OCI-LY1 (cell line): ENCODE measurements at regions not wholly inside any gene's neighbourhood (a gene's known extent, or its start where the extent isn't known, plus 50 kb on each side); places are given as distances from the start of the nearest gene placed in this dataset.

Experiments
- H2AFZ ChIP-seq: fragments of 200-600 bp; sonication (generic), shearing (Covaris generic); 2 replicates; pipeline ENCODE4 v1.6.0; 2014; ENCODE audit warnings: antibody characterized with exemption, mild to moderate bottlenecking, low read length
- H3F3A ChIP-seq: fragments of 200-600 bp; sonication (generic), shearing (Covaris generic); 2 replicates; pipeline ENCODE4 v1.6.0; 2014; ENCODE audit warnings: mild to moderate bottlenecking, antibody characterized with exemption, low read length, moderate library complexity; ENCODE audit not compliant: insufficient read depth
- H3K27ac ChIP-seq: fragments of 200-600 bp; sonication (generic); 2 replicates; pipeline ENCODE4 v1.5.1; 2014; ENCODE audit warnings: low read length, mixed run types, mild to moderate bottlenecking, low read depth; ENCODE audit not compliant: poor library complexity, severe bottlenecking
- H3K27me3 ChIP-seq: fragments of 200-600 bp; sonication (generic); 2 replicates; pipeline ENCODE4 v1.6.0; 2014; ENCODE audit warnings: antibody characterized with exemption, mild to moderate bottlenecking, low read length, moderate library complexity; ENCODE audit not compliant: insufficient read depth
- H3K36me3 ChIP-seq: fragments of 200-600 bp; sonication (generic); 2 replicates; pipeline ENCODE4 v1.6.1; 2014; ENCODE audit warnings: mild to moderate bottlenecking, antibody characterized with exemption, low read length, moderate library complexity, mixed read lengths; ENCODE audit not compliant: insufficient read depth
- H3K4me1 ChIP-seq: fragments of 200-600 bp; sonication (generic); 2 replicates; pipeline ENCODE4 v1.5.1; 2014; ENCODE audit warnings: mild to moderate bottlenecking, low read length, moderate library complexity; ENCODE audit not compliant: insufficient read depth, severe bottlenecking
- H3K4me2 ChIP-seq: fragments of 200-600 bp; sonication (generic), shearing (Covaris generic); 2 replicates; pipeline ENCODE4 v1.6.1; 2014; ENCODE audit warnings: low read length
- H3K4me3 ChIP-seq: fragments of 200-600 bp; sonication (generic); 2 replicates; pipeline ENCODE4 v1.5.1; 2014; ENCODE audit warnings: low read length, low read depth, mild to moderate bottlenecking, mixed read lengths; ENCODE audit not compliant: poor library complexity, severe bottlenecking
- H3K79me2 ChIP-seq: fragments of 200-600 bp; shearing (Covaris generic); 2 replicates; pipeline ENCODE4 v1.6.1; 2016; ENCODE audit warnings: mixed run types, low read length, mixed read lengths; ENCODE audit not compliant: insufficient read depth
- H3K9ac ChIP-seq: fragments of 200-600 bp; sonication (generic), shearing (Covaris generic); 2 replicates; pipeline ENCODE4 v1.6.1; 2014; ENCODE audit warnings: mild to moderate bottlenecking, low read length, mixed read lengths
- H3K9me2 ChIP-seq: fragments of 200-600 bp; sonication (generic), shearing (Covaris generic); 2 replicates; pipeline ENCODE4 v1.6.1; 2014; ENCODE audit warnings: low read depth, mild to moderate bottlenecking, low read length, mixed read lengths
- H3K9me3 ChIP-seq: fragments of 200-600 bp; shearing (Covaris generic); 2 replicates; pipeline ENCODE4 v1.6.1; 2014; ENCODE audit warnings: low read length, mixed read lengths
- H4K20me1 ChIP-seq: fragments of 200-600 bp; sonication (generic), shearing (Covaris generic); 2 replicates; pipeline ENCODE4 v1.6.0; 2016; ENCODE audit warnings: mild to moderate bottlenecking, low read length; ENCODE audit not compliant: insufficient read depth
- EZH2 ChIP-seq: fragments of 200-600 bp; sonication (generic), shearing (Covaris generic); IDR thresholded peaks from 2 replicates; pipeline ENCODE4 v1.8.0; 2017; ENCODE audit warnings: borderline replicate concordance, mixed run types, mild to moderate bottlenecking, antibody characterized with exemption, low read length, moderate library complexity, mixed read lengths
- TF ChIP-seq, protein P1 (sequence below): fragments of 200-600 bp; sonication (generic), shearing (Covaris generic); IDR thresholded peaks from 2 replicates; pipeline ENCODE4 v1.5.1; 2017; ENCODE audit warnings: mild to moderate bottlenecking, antibody characterized with exemption, low read length, moderate library complexity, mixed read lengths

DNA sequence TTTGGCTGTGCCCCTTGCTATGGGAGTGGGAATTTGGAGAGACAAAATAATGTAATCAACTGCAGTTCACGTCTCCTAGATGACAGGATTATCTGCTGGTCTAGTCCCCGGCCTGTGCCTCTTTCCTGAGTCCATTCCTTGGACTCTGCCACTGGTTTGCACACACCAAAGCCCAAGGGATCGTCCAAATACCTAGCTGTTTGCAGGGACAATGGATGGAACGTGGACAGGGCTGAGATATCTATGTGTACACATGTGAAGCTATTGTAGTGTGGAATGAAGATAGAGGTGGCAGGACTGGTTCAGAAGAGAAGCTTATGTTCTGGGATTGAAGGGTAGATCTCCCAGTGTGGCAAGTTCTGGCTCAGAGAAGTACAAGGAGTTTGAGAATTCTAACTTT is 198.3 kb upstream of the PITX2 start:
- no peaks in the 10 kb centered on the region for H3K27me3 ChIP-seq
- H3K9me2 ChIP-seq = no peaks in the 10 kb centered on the region
- H3K4me2 ChIP-seq = no peak overlapping the region
- no peaks in the 10 kb centered on the region for H3K9me3 ChIP-seq
- H3K9ac ChIP-seq = no peak overlapping the region
- H3K4me1 ChIP-seq = no peaks in the 10 kb centered on the region
- H3K79me2 ChIP-seq = no peaks in the 10 kb centered on the region
- no peaks in the 10 kb centered on the region for H3K36me3 ChIP-seq
- H3F3A ChIP-seq = no peaks in the 10 kb centered on the region
- no peak overlapping the region for H3K4me3 ChIP-seq
- no peak overlapping the region for H2AFZ ChIP-seq
- H3K27ac ChIP-seq = no peak overlapping the region
- TF ChIP-seq, protein P1, sequence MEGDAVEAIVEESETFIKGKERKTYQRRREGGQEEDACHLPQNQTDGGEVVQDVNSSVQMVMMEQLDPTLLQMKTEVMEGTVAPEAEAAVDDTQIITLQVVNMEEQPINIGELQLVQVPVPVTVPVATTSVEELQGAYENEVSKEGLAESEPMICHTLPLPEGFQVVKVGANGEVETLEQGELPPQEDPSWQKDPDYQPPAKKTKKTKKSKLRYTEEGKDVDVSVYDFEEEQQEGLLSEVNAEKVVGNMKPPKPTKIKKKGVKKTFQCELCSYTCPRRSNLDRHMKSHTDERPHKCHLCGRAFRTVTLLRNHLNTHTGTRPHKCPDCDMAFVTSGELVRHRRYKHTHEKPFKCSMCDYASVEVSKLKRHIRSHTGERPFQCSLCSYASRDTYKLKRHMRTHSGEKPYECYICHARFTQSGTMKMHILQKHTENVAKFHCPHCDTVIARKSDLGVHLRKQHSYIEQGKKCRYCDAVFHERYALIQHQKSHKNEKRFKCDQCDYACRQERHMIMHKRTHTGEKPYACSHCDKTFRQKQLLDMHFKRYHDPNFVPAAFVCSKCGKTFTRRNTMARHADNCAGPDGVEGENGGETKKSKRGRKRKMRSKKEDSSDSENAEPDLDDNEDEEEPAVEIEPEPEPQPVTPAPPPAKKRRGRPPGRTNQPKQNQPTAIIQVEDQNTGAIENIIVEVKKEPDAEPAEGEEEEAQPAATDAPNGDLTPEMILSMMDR = no peak
- TF ChIP-seq EZH2 = no peak
- H4K20me1 ChIP-seq = no peaks in the 10 kb centered on the region

DNA sequence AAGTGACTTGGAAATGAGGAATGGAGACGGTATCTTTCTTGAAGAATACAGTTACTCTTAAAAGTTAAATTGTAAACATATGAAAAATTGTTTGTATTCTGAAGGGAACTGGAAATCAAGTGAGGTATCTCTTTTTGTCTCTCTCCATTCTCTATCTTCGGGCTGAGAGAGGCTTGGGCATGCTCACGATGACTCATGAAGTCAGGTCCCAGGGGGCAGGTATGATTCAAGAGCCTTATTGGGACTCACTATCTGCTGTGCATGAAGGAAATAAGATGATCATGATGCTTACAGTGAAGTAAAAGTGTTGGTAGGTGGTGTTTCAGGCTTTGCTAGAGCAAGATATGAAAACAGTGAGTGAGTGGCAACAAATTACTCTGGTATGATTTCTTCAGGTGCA is 200.4 kb upstream of the PITX2 start:
- H3F3A ChIP-seq = no peaks in the 10 kb centered on the region
- no peaks in the 10 kb centered on the region for H3K9me2 ChIP-seq
- TF ChIP-seq, protein P1 = no peak
- TF ChIP-seq EZH2 = no peak
- H2AFZ ChIP-seq = no peak overlapping the region
- no peak overlapping the region for H3K9ac ChIP-seq
- no peak overlapping the region for H3K27ac ChIP-seq
- no peaks in the 10 kb centered on the region for H3K79me2 ChIP-seq
- no peak overlapping the region for H3K4me2 ChIP-seq
- no peaks in the 10 kb centered on the region for H4K20me1 ChIP-seq
- no peaks in the 10 kb centered on the region for H3K36me3 ChIP-seq
- no peak overlapping the region for H3K4me3 ChIP-seq
- no peaks in the 10 kb centered on the region for H3K9me3 ChIP-seq
- H3K27me3 ChIP-seq = no peaks in the 10 kb centered on the region
- no peaks in the 10 kb centered on the region for H3K4me1 ChIP-seq

DNA sequence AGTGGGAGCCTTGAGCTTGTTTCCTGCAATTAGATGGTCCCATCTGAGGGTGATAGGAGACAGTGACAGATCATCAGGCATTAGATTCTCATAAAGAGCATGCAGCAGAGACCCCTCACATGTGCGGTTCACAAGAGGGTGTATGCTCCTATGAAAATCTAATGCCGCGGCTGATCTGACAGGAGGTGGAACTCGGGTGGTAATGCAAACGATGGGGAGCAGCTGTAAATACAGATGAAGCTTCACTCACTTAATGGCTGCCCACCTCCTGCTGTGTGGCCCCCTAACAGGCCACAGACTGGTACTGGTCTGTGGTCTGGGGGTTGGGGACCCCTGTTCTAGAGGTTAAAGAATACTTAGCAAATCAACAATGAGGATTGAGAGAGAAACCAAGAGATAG is 201.5 kb upstream of the PITX2 start:
- Histone ChIP-seq H3K4me2 (no peak overlapping the region), H4K20me1 (no peaks in the 10 kb centered on the region), H3K9ac (no peak overlapping the region), H3F3A (no peaks in the 10 kb centered on the region), H3K79me2 (no peaks in the 10 kb centered on the region), H3K27me3 (no peaks in the 10 kb centered on the region), H3K36me3 (no peaks in the 10 kb centered on the region), H3K4me3 (no peak overlapping the region), H3K27ac (no peak overlapping the region), H3K9me3 (no peaks in the 10 kb centered on the region), H3K9me2 (no peaks in the 10 kb centered on the region), H2AFZ (no peak overlapping the region), H3K4me1 (no peaks in the 10 kb centered on the region)
- TF ChIP-seq EZH2 = no peak
- TF ChIP-seq, protein P1 = no peak
